Heart right ventricle (tissue), 16 donors: ENCODE measurements at regions not wholly inside any gene's neighbourhood (a gene's known extent, or its start where the extent isn't known, plus 50 kb on each side); places are given as distances from the start of the nearest gene placed in this dataset.

Experiments
- ATAC-seq, 8 donors: fragments of 200-7000 bp; cut with Tn5 transposase; one replicate each; pipeline ENCODE4 v1.9.1; 2020; ENCODE audit warnings: mild to moderate bottlenecking in 8 of 8, moderate library complexity in 8 of 8, moderate number of reproducible peaks in 1 of 8
- DNase-seq, 2 donors: peaks; one replicate each; pipeline ENCODE4 v3.0.0-alpha.2; 2020
- H3K27ac ChIP-seq, 10 donors: fragments of 200-600 bp; sonication (generic) in 2 of 10; one replicate each; pipeline versions ENCODE4 v1.5.0 to v1.8.0; 2020 to 2022; ENCODE audit warnings: mild to moderate bottlenecking in 3 of 10
- H3K27me3 ChIP-seq, 7 donors: fragments of 200-600 bp; one replicate each; pipeline ENCODE4 v1.8.0; 2021 to 2022; ENCODE audit warnings: mild to moderate bottlenecking in 2 of 7
- H3K36me3 ChIP-seq, 9 donors: fragments of 200-600 bp; sonication (generic) in 1 of 9; one replicate each; pipeline versions ENCODE4 v1.5.0 to v1.8.0; 2020 to 2022; ENCODE audit warnings: mild to moderate bottlenecking in 2 of 9
- H3K4me1 ChIP-seq, 9 donors: fragments of 200-600 bp; sonication (generic) in 1 of 9; one replicate each; pipeline versions ENCODE4 v1.5.0 to v1.8.0; 2020 to 2022; ENCODE audit warnings: mild to moderate bottlenecking in 4 of 9
- H3K4me3 ChIP-seq, 10 donors: fragments of 200-600 bp; sonication (generic) in 2 of 10; one replicate each; pipeline versions ENCODE4 v1.5.0 to v1.8.0; 2020 to 2022; ENCODE audit warnings: mild to moderate bottlenecking in 7 of 10, moderate library complexity in 2 of 10
- H3K9me3 ChIP-seq, 11 donors: fragments of 200-600 bp in 10 of 11; sonication (generic) in 2 of 11; one replicate each; pipeline versions ENCODE4 v1.5.0 to v1.8.0; 2013 to 2022; ENCODE audit warnings: mild to moderate bottlenecking in 2 of 11, control low read depth in 1 of 11, moderate library complexity in 1 of 11
- CTCF ChIP-seq, 9 donors: fragments of 200-600 bp; sonication (generic) in 2 of 9; IDR thresholded peaks; one replicate each; pipeline versions ENCODE4 v1.5.0 to v1.8.0; 2021 to 2022; ENCODE audit warnings: antibody characterized with exemption in 9 of 9, mild to moderate bottlenecking in 5 of 9, moderate library complexity in 1 of 9
- WGBS, 2 donors: extraction: QIAGEN DNeasy Blood & Tissue Kit; methylation state at CpG; one replicate each; pipeline ENCODE4 v1.1.7; 2013; ENCODE audit warnings: inconsistent platforms in 1 of 2; 5-methylcytosine and 5-hydroxymethylcytosine counted together
- intact Hi-C, 10 donors: fragments of 100-400 bp; cut with DNase I; formaldehyde crosslinking; loops; one replicate each; pipeline versions ENCODE4 v1.11.1 to v1.14.2; 2022
- donor health status: Arrhythmogenic right ventricular cardiomyopathy.
- donor health status: ischemic (EF 13 %, LVEDD 7.1; RV severe dilation, severe dysfunction).
- donor health status: healthy with polysubstance abuse.
- donor health status: DM: no; HTN: yes; CAD: no.
- donor health status: DM: no; HTN: no; CAD: no.
- donor health status: ischemic (EF 25% LVEDD 6.9; RV normal size, moderate dysfunction).
- donor health status: ischemic (EF 25% LVEDD 5.7; RV mildly dilated, moderate dysfunction).
- donor health status: healthy.
- donor health status: DM: yes; HTN: yes; CAD: no.
- donor health status: Ischemic cardiomyopathy.
- donor health status: ischemic (EF 35%, LVEDD 5.7; RV mildly dilated, moderate dysfunction).
- donor health status: nonischemic (EF 11% LVEDD 7.7; RV severe dilation, severe dysfunction).
- donor health status: DM: yes; HTN: yes; CAD: no.
- donor health status: PGD.
- donor health status: ischemic (EF 29% LVEDD 5.4; RV normal size, mild dysfunction).
- donor health status: nonischemic (EF 23%, LVEDD 6.1; RV moderate dilation, normal function).

- TF ChIP-seq CTCF (IDR thresholded peaks at IDR 0.05), result no peak
- Histone ChIP-seq H3K4me1 (peaks cover 0 to 12% (median 0%) of the 10 kb centered on the region in 9 donors), H3K27ac (no peak overlapping the region), H3K4me3 (no peak overlapping the region), H3K9me3 (no peaks in the 10 kb centered on the region), H3K36me3 (no peaks in the 10 kb centered on the region), H3K27me3 (no peaks in the 10 kb centered on the region)
- 89 to 100% methylated on average over 1 of the region's 1 CpG for WGBS, 2 donors
- intact Hi-C loops, result no loop called here
- DNase-seq, result no peak
- no peak for ATAC-seq
These were observed 190.1 kb upstream of the AGR3 start for GRCh38 chr7:17071866-17072265.

- intact Hi-C loops, result no loop called here
- no peaks in the 10 kb centered on the region for H3K36me3 ChIP-seq
- peaks cover 0 to under 1% (median 0%) of the 10 kb centered on the region in 9 donors for H3K4me1 ChIP-seq
- no peaks in the 10 kb centered on the region for H3K27me3 ChIP-seq
- peaks cover 0 to 8% (median 0%) of the 10 kb centered on the region in 11 donors for H3K9me3 ChIP-seq
- DNase-seq (no peak), ATAC-seq (no peak)
- no peak overlapping the region for H3K27ac ChIP-seq
- WGBS, 2 donors, result 83 to 91% methylated on average over 6 of the region's 6 CpGs
- no peak for TF ChIP-seq CTCF (IDR thresholded peaks at IDR 0.05)
- H3K4me3 ChIP-seq, result no peak overlapping the region
These were observed 193.9 kb upstream of the AGR3 start for GRCh38 chr7:17075601-17076255.

- H3K27ac ChIP-seq, result no peak overlapping the region
- ATAC-seq (no peak), DNase-seq (no peak)
- no peaks in the 10 kb centered on the region for H3K36me3 ChIP-seq
- 92% methylated on average over 6 of the region's 6 CpGs for WGBS, 2 donors
- H3K9me3 ChIP-seq, result peaks cover 0 to 15% (median 0%) of the 10 kb centered on the region in 11 donors
- H3K4me3 ChIP-seq, result no peak overlapping the region
- no peak for TF ChIP-seq CTCF (IDR thresholded peaks at IDR 0.05)
- no peaks in the 10 kb centered on the region for H3K4me1 ChIP-seq
- H3K27me3 ChIP-seq, result no peaks in the 10 kb centered on the region
- intact Hi-C loops, result no loop called here
These were observed 196.5 kb upstream of the AGR3 start for GRCh38 chr7:17078298-17078697.

GRCh38 chr7:17083392-17084165, 201.8 kb upstream of the AGR3 start:
- WGBS, 2 donors, result 98% methylated on average over 4 of the region's 4 CpGs
- H3K4me1 ChIP-seq, result no peaks in the 10 kb centered on the region
- TF ChIP-seq CTCF (IDR thresholded peaks at IDR 0.05), result no peak
- DNase-seq, result no peak
- no peak overlapping the region for H3K4me3 ChIP-seq
- intact Hi-C loops, result no loop called here
- no peaks in the 10 kb centered on the region for H3K27me3 ChIP-seq
- no peaks in the 10 kb centered on the region for H3K36me3 ChIP-seq
- no peak for ATAC-seq
- peaks cover 0 to 15% (median 0%) of the 10 kb centered on the region in 11 donors for H3K9me3 ChIP-seq
- no peak overlapping the region for H3K27ac ChIP-seq
